HTR-8/SVneo (cell line): ENCODE measurements at regions not wholly inside any gene's neighbourhood (a gene's known extent, or its start where the extent isn't known, plus 50 kb on each side); places are given as distances from the start of the nearest gene placed in this dataset.
"Not testable (repeated sequence)": the region's sequence is repeated elsewhere in the genome, so short reads cannot be mapped to it uniquely, and the experiment has no call there.

Source experiments
- DNase-seq: peaks from one replicate; pipeline ENCODE4 v3.0.0; 2011; ENCODE audit warnings: low spot score, mixed read lengths; ENCODE audit not compliant: insufficient read length
- FAIRE-seq: peaks from 2 replicates; lab custom pipeline; 2011; peaks lifted over from hg19 to GRCh38; lab: Jason Lieb, UNC

GRCh38 chr2:65931056-65931455, 498.7 kb upstream of the SPRED2 start:
- FAIRE-seq = no peak
- no peak for DNase-seq

DNA sequence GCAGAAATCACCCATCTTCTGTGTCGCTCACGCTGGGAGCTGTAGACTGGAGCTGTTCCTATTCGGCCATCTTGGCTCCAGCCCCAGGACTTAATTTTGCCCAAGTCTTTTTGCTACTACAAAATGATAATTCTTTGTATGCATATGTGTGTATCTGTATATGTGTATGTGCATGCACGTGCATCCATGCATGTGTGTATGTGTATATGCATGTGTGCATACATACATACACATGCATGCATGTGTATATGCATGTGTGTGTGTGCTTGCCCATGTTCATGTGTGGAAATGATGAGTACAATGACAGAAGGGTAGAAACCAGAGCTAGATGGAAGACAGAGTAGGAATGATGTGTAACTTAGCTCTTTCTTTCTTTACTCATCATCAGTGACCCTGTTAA, 497.9 kb upstream of the SPRED2 start:
- FAIRE-seq (no peak), DNase-seq (no peak)

DNA sequence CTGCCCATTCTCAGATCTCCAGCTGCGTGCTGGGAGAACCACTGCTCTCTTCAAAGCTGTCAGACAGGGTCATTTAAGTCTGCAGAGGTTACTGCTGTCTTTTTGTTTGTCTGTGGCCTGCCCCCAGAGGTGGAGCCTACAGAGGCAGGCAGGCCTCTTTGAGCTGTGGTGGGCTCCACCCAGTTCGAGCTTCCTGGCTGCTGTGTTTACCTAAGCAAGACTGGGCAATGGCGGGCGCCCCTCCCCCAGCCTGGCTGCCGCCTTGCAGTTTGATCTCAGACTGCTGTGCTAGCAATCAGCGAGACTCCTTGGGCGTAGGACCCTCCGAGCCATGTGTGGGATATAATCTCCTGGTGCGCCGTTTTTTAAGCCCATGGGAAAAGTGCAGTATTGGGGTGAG, 497.3 kb upstream of the SPRED2 start:
- FAIRE-seq, DNase-seq: not testable (repeated sequence)

- DNase-seq = no peak
- FAIRE-seq = no peak
Measured at GRCh38 chr2:65922794-65923193, 490.4 kb upstream of the SPRED2 start.

GRCh38 chr2:65922030-65922429, 489.6 kb upstream of the SPRED2 start:
- FAIRE-seq = no peak
- DNase-seq = no peak

GRCh38 chr2:65921116-65921515, 488.7 kb upstream of the SPRED2 start:
- FAIRE-seq (no peak), DNase-seq (no peak)

GRCh38 chr2:65920659-65921058, 488.3 kb upstream of the SPRED2 start:
- FAIRE-seq (no peak), DNase-seq (no peak)

GRCh38 chr2:65919550-65920188, 487.3 kb upstream of the SPRED2 start:
- no peak for FAIRE-seq
- no peak for DNase-seq

- no peak for DNase-seq
- no peak for FAIRE-seq
Measured at GRCh38 chr2:65918760-65919187, 486.4 kb upstream of the SPRED2 start.

DNA sequence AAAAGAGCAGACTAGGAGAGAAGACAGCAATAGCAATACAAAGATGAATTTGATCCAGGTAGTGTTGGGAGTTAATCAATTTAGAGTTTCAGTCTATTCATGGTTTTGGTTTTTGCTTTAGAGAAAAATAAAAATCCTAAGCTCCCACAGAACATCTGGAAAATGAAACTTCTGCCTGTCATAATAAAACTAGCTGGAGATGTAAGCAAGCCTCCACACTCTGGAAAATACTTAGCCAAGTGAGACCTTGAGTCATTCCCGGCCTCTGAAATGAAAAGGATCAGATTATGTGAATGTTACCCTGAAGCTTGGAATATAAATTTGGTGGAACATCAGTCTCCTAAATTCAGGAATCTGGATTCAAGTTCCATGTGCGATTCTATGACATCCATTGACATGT, 485.6 kb upstream of the SPRED2 start:
- no peak for DNase-seq
- FAIRE-seq = no peak

DNA sequence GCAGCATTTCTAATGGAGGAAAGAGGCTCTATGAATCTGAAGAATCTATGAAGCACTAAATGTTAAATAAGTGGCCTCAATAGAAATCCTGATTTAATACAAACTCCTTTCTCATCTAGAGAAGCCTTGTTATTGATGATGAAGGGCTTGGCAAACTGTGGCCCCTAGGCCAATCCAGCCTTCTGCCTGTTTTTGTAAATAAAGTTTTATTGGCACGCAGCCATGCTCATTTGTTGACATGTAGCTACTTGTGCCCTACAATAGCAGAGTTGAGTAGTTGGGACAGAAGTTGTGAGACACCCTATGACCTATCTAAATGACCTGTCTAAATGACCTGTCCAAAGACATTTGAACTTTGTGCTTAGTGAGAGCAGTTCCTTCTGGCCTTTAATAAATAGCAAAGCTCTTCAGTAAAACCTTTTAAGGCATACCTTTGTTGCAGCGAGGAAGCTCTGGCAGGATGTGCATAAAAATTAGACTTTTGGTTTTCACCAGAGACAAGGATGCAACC, 484.4 kb upstream of the SPRED2 start:
- FAIRE-seq (no peak), DNase-seq (no peak)

DNA sequence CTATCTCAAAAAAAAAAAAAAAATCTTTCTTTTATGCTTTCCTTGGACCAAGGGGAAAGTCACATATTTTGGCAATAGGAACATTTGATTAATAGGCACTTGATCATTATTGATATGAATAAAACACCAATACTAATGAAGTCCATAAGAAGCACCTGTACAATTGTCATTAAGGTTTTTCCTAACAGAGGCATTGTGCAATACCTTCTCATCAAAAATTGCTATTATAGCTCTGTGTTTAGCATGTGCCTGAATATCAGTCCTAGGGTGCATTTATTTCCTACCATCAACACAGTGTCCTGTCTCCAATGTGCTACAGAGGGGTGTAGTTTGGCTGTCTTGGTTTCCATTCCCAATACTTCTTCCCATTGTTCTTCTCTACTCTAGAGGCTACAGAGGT, 483.8 kb upstream of the SPRED2 start:
- DNase-seq (no peak), FAIRE-seq (no peak)

- DNase-seq (no peak), FAIRE-seq (no peak)
Measured at GRCh38 chr2:65915273-65915672, 482.9 kb upstream of the SPRED2 start.

GRCh38 chr2:65914244-65914786, 481.9 kb upstream of the SPRED2 start:
- DNase-seq (no peak), FAIRE-seq (no peak)

GRCh38 chr2:65913813-65914212, 481.4 kb upstream of the SPRED2 start:
- DNase-seq (no peak), FAIRE-seq (no peak)

DNA sequence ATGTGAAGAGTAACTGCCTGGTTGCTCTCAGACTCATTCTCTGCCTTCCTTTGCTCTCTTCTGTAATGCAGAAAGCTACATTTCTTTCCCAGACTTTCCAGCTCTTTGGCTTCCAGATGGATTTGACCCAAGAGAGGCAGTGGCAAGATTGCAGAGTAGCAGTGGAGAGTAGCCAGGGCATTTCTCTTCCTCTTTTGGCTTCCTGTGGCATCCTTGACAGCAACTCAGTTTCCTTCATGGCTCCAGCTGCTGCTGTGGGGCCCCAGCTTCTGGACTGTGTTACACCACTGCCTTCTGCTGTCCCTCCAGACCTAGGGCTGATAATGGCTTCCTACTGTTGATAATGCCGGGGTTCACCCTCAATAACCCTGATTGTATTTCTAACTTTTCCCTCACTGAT, 469.4 kb upstream of the SPRED2 start:
- no peak for FAIRE-seq
- no peak for DNase-seq

DNA sequence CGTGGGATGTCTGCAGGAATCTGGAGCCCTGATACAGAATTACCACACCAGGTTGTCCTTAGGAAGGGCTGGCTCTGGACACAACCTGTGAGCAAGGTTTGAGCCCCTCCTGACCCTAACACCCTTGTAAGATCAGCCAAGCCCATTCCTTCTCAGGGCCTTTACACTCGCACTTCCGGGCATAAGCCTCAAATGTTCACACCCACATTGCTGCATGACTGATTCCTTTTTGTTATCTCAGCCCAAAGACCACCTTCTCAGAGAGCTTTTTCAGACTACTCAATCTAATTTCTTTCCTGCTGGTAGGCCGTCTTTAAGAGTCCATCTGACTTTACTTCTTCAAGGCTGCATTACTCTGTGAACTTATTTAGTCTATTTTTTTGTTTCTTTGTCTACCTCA, 464.0 kb upstream of the SPRED2 start:
- DNase-seq (no peak), FAIRE-seq (no peak)

DNA sequence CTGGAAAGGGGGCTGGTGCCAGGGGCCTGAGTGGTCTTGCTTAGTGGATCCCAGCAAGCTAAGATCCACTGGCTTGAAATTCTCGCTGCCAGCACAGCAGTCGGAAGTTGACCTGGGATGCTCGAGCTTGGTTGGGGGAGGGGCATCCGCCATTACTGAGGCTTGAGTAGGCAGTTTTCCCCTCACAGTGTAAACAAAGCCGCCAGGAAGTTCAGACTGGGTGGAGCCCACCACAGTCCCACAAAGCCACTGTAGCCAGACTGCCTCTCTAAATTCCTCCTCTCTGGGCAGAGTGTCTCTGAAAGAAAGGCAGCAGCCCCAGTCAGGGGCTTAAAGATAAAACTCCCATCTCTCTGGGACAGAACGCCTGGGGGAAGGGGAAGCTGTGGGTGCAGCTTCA, 457.7 kb upstream of the SPRED2 start:
- DNase-seq, FAIRE-seq: not testable (repeated sequence)

DNA sequence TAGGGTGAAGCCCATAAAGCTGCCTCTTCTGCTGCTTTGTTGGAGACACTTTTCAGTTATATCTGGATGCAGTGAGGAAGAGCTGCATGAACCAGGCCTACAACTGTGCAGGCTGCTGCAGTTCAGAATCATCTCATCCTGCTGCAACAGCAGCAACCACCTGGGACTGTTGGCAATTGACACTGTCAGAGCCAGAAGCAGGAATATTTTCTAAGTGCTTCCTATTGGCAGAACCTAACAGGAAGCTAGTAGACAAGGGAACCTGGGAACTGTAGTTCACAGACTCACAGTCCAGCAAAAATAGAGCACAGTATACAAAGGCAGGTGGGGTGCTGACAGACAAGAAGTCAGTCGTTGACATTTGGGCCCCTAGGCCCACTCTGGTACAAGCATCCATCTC, 452.9 kb upstream of the SPRED2 start:
- DNase-seq (no peak), FAIRE-seq (no peak)

DNA sequence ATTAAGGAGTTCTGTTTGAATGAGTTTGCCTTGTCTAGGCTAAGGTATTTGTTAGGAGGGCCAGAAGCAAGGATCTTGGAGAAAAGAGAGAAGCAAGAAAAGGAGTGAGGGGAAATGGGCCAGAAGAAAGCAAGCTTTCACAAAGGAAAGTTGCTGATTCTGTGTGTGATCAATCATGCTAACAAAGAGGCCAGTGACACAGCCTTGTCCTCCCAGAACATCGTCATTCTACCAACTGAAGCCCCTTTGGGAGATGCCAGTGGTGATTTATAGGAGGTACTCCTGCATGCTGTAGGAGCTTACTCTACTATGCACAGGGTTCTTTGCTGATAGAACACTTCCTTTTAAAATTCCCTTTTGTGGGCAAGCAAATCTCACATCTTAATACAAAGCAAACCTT, 449.2 kb upstream of the SPRED2 start:
- DNase-seq (no peak), FAIRE-seq (no peak)

- DNase-seq (peak; percentile 5), FAIRE-seq (peak; percentile 48)
Measured at GRCh38 chr2:65880436-65880835, 448.0 kb upstream of the SPRED2 start.

DNA sequence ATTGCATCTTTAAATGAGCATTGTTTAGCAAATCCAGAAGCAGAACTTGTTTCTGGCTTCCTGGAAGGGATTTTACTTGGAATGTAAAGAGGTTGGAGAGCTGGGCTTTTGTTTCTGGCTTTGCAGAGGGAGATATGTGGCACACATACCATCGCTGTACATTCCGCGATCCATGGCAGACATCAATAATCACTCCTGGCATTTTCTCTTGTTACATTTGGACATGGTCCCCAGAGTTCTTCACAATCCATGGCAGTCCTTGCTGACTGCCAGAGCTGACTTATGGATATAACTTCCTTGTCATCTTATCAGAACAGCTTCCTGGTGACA, 445.6 kb upstream of the SPRED2 start:
- FAIRE-seq (no peak), DNase-seq (no peak)
